SU-DHL-6 (cell line): ENCODE measurements at regions not wholly inside any gene's neighbourhood (a gene's known extent, or its start where the extent isn't known, plus 50 kb on each side); places are given as distances from the start of the nearest gene placed in this dataset.

ENCODE experiments used
- H2AFZ ChIP-seq: fragments of 200-600 bp; sonication (generic); 2 replicates; pipeline ENCODE4 v1.6.1; 2014; ENCODE audit warnings: low read depth, mild to moderate bottlenecking, moderate library complexity, mixed read lengths, antibody characterized with exemption, low read length; ENCODE audit not compliant: severe bottlenecking
- H3F3A ChIP-seq: fragments of 200-600 bp; shearing (Covaris generic); 2 replicates; pipeline ENCODE4 v1.6.0; 2016; ENCODE audit warnings: antibody characterized with exemption, mild to moderate bottlenecking; ENCODE audit not compliant: insufficient read depth
- H3K27ac ChIP-seq: fragments of 200-600 bp; sonication (generic); 2 replicates; pipeline ENCODE4 v1.5.1; 2016; ENCODE audit warnings: low read depth, mild to moderate bottlenecking, low read length, moderate library complexity, mixed read lengths
- H3K27me3 ChIP-seq: fragments of 200-600 bp; sonication (generic), shearing (Covaris generic); 2 replicates; pipeline ENCODE4 v1.6.0; 2014; ENCODE audit warnings: mild to moderate bottlenecking, low read length
- H3K36me3 ChIP-seq: fragments of 200-600 bp; sonication (generic); 2 replicates; pipeline ENCODE4 v1.6.1; 2014; ENCODE audit warnings: mild to moderate bottlenecking, low read length, mixed read lengths
- H3K4me2 ChIP-seq: fragments of 300-600, 200-600 bp; shearing (Covaris generic), sonication (generic); 2 replicates; pipeline ENCODE4 v1.6.0; 2014; ENCODE audit warnings: low read length, low read depth, mild to moderate bottlenecking; ENCODE audit not compliant: poor library complexity, severe bottlenecking
- H3K4me3 ChIP-seq: fragments of 200-600 bp; sonication (generic); 2 replicates; pipeline ENCODE4 v1.5.1; 2014; ENCODE audit warnings: antibody characterized with exemption, low read length, mild to moderate bottlenecking, mixed read lengths; ENCODE audit not compliant: insufficient read depth, poor library complexity, severe bottlenecking
- H3K79me2 ChIP-seq: fragments of 200-600 bp; sonication (generic); 2 replicates; pipeline ENCODE4 v1.6.1; 2014; ENCODE audit warnings: mild to moderate bottlenecking, low read length, moderate library complexity; ENCODE audit not compliant: insufficient read depth
- H3K9ac ChIP-seq: fragments of 200-600 bp; sonication (generic); 2 replicates; pipeline ENCODE4 v1.7.0; 2014; ENCODE audit warnings: mild to moderate bottlenecking, low read length
- H3K9me2 ChIP-seq: fragments of 200-600 bp; sonication (generic); replicated peaks from 2 replicates; pipeline ENCODE4 v1.6.1; 2014; ENCODE audit warnings: low read length; ENCODE audit not compliant: insufficient read depth
- H3K9me3 ChIP-seq: fragments of 200-600 bp; sonication (generic); 2 replicates; pipeline ENCODE4 v1.6.1; 2014; ENCODE audit warnings: low read length, mixed read lengths; ENCODE audit not compliant: insufficient read depth
- H4K20me1 ChIP-seq: fragments of 200-600 bp; sonication (generic); 2 replicates; pipeline ENCODE4 v1.6.1; 2014; ENCODE audit warnings: low read depth, mild to moderate bottlenecking, antibody characterized with exemption, low read length, moderate library complexity, mixed read lengths
- EZH2phosphoT487 ChIP-seq: fragments of 200-600 bp; sonication (generic), shearing (Covaris generic); conservative IDR thresholded peaks from 2 replicates; pipeline ENCODE4 v1.6.1; 2018; ENCODE audit warnings: mild to moderate bottlenecking, antibody characterized with exemption, low read length, moderate library complexity, mixed read lengths
- TF ChIP-seq, protein P1 (sequence below): fragments of 200-600 bp; sonication (generic); IDR thresholded peaks from one replicate; pipeline ENCODE4 v1.5.1; 2017; ENCODE audit warnings: antibody characterized with exemption, mild to moderate bottlenecking, low read length, moderate library complexity; ENCODE audit not compliant: insufficient read depth, poor library complexity, severe bottlenecking

DNA sequence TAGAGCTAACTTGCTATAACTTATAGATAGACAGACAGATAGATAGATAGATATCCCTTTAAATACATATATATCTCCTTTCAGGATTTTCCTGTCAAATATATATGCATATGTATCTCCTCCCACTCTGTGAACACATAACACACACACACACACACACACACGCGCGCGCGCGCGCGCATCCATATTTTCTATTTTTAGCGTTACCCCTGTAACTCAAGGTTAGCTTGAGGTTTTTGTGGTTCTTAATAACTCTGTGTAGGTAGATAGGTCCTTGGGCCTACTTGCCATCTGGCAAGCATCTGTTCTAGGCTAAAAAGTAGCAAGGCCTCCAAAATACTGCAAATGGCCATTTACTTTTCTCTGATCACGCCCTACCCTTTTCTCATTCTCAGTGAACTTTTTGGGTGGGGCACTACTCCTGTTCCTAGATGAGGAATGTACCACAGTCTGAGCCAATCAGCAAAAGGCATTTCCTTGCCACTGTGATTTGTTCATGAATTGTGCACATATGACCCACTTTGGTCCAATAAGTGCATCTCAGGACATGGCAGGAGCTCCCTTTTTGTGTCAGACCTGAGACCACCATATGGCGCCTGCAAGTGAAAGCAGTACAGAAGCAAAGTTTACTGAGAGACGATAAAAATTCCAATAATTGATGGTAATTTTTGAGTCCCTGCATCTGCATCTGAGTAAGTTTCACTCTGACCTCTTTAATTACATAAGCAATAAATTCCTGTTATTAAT lies 740.5 kb upstream of the API5 start:
- H3K27me3 ChIP-seq: no peaks in the 10 kb centered on the region
- H3K79me2 ChIP-seq: no peaks in the 10 kb centered on the region
- H3K27ac ChIP-seq: no peak overlapping the region
- H4K20me1 ChIP-seq: no peaks in the 10 kb centered on the region
- no peak overlapping the region for H2AFZ ChIP-seq
- no peak overlapping the region for H3K9ac ChIP-seq
- no peak for TF ChIP-seq EZH2phosphoT487
- TF ChIP-seq, protein P1, sequence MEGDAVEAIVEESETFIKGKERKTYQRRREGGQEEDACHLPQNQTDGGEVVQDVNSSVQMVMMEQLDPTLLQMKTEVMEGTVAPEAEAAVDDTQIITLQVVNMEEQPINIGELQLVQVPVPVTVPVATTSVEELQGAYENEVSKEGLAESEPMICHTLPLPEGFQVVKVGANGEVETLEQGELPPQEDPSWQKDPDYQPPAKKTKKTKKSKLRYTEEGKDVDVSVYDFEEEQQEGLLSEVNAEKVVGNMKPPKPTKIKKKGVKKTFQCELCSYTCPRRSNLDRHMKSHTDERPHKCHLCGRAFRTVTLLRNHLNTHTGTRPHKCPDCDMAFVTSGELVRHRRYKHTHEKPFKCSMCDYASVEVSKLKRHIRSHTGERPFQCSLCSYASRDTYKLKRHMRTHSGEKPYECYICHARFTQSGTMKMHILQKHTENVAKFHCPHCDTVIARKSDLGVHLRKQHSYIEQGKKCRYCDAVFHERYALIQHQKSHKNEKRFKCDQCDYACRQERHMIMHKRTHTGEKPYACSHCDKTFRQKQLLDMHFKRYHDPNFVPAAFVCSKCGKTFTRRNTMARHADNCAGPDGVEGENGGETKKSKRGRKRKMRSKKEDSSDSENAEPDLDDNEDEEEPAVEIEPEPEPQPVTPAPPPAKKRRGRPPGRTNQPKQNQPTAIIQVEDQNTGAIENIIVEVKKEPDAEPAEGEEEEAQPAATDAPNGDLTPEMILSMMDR: no peak
- H3K9me2 ChIP-seq: no peaks in the 10 kb centered on the region
- H3K36me3 ChIP-seq: no peaks in the 10 kb centered on the region
- H3F3A ChIP-seq: no peaks in the 10 kb centered on the region
- no peak overlapping the region for H3K4me2 ChIP-seq
- H3K4me3 ChIP-seq: no peak overlapping the region
- no peaks in the 10 kb centered on the region for H3K9me3 ChIP-seq

DNA sequence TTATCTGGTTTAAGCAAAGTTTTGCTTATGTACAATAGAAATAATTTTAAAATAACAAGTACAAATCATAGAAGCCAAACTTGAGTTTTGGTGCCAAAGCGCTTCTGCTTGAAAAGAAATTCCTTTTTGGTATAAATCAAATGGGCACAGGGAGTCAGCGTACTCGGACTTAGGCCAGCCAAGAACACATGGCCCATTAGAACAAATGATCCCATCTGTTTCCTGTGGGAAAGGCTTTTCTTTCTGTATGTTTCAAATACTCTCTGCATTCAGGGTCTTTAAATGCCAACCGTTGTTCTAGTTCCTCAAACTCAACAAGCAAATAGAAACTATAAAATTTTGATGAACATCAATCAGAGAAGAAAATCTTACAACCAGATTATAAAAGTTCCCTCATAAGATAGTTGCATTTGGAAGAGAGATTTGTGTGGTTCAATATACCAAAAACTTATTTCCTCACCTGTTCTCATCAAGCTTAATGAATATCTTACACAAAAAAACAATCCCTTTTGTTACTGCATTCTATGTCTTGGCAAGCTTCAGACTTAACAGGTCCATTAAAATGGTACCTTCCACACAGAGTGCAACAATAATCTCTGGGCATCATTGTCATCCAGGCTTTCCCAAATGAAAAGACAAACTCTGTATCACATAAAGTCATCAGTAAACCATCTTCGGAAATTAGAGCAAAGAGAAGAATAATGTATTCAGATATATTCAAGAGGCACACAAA lies 739.8 kb upstream of the API5 start:
- Histone ChIP-seq H3K9me3 (no peaks in the 10 kb centered on the region), H3K9ac (no peak overlapping the region), H4K20me1 (no peaks in the 10 kb centered on the region), H2AFZ (no peak overlapping the region), H3K27me3 (no peaks in the 10 kb centered on the region), H3K4me2 (no peak overlapping the region), H3K27ac (no peak overlapping the region), H3K36me3 (no peaks in the 10 kb centered on the region), H3K4me3 (no peak overlapping the region), H3F3A (no peaks in the 10 kb centered on the region), H3K79me2 (no peaks in the 10 kb centered on the region), H3K9me2 (no peaks in the 10 kb centered on the region)
- TF ChIP-seq, protein P1: no peak

DNA sequence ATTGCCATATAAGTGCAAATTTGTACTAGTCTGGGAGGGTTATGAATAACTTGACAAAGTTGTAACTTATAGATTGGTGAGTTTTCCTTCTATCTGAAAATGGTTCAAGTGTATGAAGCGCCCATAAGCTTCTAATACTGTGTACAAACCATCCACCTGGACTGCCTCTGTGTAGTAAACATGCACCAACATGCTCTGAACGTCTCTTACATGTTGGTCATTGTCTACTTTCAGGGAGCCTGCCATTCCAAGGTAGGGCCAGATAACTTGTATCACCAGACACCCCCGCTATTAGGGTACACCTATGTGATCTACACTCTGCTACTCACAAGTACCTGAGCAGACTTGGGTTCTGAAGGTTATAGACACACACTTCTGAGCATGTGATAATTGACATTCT lies 735.5 kb upstream of the API5 start:
- Histone ChIP-seq H3K9me3 (no peaks in the 10 kb centered on the region), H3K27ac (no peak overlapping the region), H3K27me3 (no peaks in the 10 kb centered on the region), H3K9ac (no peak overlapping the region), H3K4me3 (no peak overlapping the region), H3K4me2 (no peak overlapping the region), H3K79me2 (no peaks in the 10 kb centered on the region), H4K20me1 (no peaks in the 10 kb centered on the region), H2AFZ (no peak overlapping the region), H3K9me2 (no peaks in the 10 kb centered on the region), H3F3A (no peaks in the 10 kb centered on the region), H3K36me3 (no peaks in the 10 kb centered on the region)
- TF ChIP-seq, protein P1: no peak
- no peak for TF ChIP-seq EZH2phosphoT487
